Left renal cortex interstitium (tissue), 4 donors: ENCODE measurements at regions not wholly inside any gene's neighbourhood (a gene's known extent, or its start where the extent isn't known, plus 50 kb on each side); places are given as distances from the start of the nearest gene placed in this dataset.
A peak's percentile ranks its signal among the peaks of the same experiment; 100 is the strongest.
"Not testable (repeated sequence)": the region's sequence is repeated elsewhere in the genome, so short reads cannot be mapped to it uniquely, and the experiment has no call there.

Source experiments
- DNase-seq, 4 donors: peaks; one replicate each; pipeline ENCODE4 v3.0.0-alpha.2; 2013; ENCODE audit warnings: low read depth in 4 of 4, low spot score in 2 of 4, missing footprints in 1 of 4

DNA sequence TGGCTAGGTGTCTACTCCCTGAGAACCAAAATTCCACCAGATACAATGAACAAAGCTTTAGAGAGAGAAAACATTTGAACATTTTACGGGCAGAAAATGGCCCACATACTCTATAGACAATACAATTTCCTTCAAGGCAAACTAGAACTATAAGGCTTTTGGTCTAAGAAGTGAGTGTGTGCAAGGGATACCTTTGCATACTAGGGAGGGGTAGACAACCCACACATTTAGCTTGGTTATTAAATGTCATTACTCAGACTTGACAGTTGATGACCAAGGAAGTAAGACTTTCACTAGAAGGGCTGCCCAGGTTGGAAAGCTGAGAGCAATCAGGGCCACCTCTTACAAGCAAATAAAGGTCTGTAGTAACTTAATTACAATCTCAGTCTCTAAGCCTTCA lies 64.0 kb upstream of the PLEKHM1 start:
- DNase-seq = not testable (repeated sequence)

DNA sequence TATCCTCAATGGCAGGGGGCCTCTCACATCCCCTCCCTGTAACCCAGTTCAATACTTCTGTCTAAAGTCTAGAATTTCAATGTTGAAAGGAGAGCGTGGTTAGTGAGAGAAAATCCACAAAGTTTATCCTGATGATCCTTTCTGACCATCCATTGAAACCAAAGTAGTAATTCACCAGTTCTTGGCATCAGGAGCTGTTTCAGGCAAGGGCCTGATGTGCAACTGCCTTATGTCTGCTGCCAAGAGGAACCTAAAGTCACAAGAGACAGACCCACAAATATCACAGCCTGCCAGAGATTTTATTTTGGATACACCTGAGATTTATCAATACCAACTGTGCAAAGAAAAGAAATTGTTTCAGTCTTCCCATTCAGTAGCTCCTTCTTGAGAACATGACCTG lies 68.3 kb upstream of the PLEKHM1 start:
- DNase-seq = not testable (repeated sequence)

DNA sequence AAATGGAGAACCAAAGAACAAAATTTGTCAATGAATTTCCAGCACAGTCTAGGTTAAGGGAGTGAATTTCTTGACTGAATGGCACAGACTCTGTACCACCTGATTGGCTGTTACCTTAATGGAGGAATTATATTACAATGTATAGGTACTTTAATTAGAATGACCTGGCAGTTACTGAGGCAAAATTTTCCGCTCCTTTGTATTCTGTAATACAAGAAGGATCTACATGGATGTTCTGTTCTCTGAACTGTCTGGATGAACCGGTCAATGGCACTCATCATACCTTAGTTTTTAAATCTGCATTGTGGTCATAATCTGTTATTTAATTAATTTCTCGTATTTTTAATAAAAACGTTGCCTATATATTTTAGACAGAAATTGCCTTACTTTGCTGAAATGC lies 72.3 kb upstream of the PLEKHM1 start:
- not testable (repeated sequence) for DNase-seq

DNA sequence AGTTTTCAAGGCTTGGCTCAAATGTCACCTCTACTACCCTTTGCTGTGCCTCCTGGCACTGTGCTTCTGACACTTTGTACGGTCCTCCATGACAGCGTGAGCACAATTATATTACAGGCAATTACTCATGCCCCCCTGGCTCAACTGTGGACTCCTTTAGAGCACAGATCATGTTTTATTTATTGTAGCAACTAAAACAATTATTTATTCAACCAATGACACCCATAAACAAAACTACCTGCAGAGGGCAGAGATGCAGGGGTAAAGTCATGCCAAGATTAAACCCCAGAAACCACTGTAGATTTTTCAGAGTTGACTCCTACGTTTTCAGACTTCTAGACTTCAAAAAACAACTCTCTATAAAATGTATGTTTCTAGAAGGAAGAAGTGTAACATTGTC lies 72.8 kb upstream of the PLEKHM1 start:
- not testable (repeated sequence) for DNase-seq

DNA sequence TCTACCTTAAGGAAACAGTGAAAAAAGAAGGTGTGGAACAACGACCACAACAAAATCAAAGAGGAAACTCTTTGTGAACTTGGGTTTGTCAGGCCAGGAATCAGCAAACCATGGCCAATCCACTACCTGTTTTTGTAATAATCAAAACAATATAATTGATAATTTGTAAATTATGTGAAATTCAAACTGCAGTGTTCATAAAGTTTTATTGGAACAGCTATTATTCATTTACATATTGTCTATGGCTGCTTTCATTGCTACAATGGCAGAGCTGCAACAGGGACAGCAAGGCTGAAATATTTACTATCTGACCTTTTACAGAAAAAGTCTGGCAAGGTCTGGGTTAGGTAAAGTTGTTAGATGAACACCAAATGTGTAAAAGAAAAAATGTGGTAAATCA lies 77.8 kb upstream of the PLEKHM1 start:
- not testable (repeated sequence) for DNase-seq

DNA sequence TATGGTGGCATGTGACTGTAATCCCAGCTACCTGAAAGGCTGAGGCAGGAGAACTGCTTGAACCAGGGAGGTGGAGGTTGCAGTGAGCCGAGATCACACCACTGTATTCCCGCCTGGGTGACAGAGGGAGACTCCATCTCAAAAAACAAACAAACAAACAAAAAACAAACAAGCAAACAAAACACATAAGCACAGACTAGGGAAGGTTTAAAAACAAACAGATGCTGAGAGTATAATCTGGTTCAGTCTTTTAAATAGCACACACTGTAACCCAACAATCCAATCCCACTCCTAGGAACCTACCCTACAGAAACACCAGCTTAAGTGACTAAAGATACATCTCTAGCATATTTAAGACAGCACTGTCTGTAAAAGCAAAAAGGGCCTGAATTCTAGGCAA lies 82.8 kb upstream of the PLEKHM1 start:
- not testable (repeated sequence) for DNase-seq

DNA sequence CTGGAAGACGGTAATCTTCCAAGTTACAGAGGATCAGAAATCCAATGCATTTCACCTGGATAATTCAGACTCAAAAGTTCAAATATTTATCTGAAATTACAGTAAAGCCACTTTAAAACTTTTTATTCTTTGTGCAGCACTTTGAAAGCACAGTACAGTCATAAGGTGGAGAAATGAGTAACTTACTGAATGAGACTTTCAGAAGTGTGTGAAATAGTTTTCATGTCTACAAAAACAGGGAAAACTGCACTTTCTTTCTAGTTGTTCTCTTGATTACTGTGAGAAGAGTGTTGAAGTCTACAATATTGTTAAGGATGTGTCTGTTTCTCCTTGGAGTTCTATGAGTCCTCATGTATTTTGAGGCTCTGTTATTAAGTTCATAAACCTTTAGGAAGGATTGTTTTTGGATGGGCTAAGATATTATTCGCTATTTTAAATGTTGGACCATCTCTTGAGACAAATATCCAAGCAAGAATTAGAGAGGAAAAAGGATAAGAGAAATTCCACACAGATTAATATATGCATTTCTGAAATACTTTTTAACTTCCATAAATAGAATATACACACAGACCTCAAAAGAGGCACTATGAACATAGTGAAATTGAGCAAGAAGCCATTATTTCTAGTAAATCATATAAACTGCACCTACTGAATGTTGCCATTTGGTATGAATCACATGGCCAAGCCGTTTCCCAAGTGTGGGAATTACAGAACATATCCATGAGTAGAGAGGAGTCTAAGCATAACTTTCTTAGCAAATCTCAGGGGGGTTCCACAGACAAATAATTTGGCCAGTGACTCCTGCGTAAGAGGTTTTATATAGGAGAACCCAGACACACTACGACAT lies 83.6 kb upstream of the PLEKHM1 start:
- DNase-seq = no peak

DNA sequence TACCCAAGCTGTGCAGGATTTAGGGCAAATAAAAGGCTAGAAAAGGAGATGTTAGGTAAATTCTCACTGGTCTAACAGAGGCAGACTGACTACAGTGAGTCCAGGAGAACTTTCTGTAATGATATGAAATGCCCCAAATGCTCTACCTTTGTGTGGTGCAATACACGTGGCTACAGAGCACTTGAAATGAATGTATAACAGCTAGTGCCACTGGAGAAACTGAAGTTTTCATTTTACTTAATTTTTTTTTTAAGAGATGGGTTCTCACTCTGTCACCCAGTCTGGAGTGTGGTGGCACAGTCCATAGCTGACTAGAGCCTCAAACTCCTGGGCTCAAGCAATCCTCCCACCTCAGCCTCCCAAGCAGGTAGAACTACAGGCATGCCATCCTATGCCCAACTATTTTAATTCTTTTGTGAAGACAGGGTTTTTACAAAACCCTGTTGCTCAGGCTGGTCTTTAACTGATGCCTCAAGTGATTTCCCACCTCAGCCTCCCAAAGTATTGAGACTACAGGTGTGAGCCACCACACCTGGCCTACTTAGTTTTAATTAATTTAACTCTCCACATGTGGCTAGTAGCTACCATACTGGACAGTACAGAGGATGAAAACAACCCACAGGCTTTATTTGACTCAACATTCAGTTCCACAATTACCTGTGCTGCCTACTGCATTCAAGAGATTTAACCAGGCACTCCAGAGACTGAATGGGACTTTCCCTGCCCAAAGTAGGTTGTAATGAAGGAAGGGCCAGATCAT lies 84.8 kb upstream of the PLEKHM1 start:
- DNase-seq = no peak

DNA sequence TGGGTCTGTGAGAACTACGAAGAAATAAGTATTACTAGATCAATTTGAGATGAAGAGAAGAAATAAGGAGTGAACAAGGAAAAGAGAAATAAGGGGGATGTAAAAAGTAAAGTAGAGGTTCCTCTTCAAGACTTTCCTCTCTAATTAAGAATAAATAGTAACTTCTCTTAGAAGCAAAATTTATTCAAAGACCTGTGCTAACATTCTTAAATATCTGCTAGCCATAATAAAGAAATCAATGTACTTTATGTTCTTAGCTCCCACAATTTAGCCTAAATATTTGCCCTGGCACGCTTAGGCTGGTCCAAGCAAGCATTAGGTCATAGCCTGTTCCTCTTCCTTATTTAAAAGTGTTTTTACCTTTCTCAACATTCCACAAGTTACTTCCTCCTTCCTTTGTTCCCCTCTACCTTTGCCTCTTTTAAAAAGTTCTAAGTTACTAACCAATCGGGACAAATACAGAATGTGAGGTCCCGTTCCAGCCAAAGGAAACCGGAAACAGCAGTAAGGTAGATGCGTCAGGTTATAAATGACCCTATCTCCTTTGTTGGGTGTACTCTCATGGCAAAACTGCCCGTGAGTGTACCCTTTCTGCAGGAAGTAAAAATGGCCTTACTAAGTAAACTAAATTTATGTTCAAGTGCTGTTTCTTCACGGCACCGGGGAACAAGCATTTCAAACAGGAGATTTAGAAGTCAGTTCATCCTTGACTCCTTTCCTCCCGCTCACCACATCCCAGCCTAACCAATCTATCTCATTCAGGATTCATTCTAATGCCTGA lies 86.2 kb upstream of the PLEKHM1 start:
- DNase-seq = not testable (repeated sequence)

DNA sequence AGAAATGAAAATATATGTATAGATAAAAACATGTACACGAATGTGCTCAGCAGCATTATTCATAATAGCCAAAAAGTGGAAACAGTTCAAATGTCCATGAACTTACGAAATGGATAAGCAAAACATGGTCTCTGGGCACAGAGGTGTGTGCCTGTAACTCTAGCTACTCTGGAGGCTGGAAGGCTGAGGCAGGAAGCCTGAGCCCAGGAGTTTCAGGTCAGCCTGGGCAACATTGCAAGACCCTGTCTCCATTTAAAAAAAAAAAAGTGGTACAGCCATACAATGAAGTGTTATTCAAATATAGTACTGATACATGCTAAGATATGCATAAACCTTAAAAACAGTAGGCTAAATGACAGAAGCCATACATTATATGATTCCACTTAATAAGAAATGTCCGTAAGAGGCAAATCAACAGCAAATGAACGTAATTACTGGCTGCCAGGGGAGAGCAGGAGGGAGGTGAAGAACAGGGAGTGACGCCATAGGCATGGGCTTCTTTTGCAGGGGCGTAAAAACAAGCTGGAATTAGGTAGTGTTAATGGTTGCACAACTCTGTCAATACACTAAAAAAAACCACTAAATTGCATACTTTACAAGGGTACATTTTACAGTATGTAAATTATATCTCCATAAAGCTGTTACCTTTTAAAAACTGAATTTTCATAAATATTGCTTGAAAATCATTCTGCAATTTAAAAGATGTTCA lies 87.2 kb upstream of the PLEKHM1 start:
- DNase-seq = no peak

DNA sequence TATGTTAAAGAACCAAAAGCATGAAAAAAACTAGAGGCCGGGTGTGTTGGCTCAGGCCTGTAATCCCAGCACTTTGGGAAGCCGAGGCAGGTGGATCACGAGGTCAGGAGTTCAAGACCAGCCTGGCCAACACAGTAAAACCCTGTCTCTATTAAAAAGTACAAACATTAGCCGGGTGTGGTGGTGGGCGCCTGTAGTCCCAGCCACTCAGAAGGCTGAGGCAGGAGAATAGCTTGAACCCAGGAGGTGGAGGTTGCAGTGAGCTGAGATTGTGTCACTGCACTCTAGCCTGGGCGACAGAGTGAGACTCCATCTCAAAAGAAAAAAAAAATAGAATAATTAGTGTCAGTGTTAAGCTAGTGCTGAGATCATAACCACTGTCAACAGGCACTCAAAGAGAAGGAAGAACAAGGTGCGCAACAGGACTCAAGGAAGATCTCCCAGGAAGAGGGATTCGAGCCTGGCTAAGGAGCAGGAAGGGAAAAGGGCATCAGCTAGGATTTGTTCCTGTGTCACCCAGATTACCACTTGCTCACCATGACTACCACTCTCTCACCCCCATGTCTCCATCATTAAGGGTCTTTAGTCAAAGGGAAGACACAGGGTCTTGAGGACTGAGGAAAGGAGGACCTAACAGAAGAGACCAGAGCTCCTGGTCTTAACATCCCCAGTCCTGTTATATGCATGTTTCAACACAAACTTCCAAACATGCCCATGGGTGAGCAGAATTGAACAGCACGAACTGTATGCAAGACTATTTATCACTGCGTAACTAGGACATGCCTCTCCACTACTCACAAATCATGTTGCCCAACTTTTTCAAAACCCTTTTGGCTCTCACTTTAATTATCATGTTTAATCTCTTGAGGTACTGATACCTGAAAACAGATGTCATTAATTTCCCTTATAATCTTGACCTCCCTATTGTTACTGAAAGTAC lies 88.3 kb upstream of the PLEKHM1 start:
- no peak for DNase-seq

DNA sequence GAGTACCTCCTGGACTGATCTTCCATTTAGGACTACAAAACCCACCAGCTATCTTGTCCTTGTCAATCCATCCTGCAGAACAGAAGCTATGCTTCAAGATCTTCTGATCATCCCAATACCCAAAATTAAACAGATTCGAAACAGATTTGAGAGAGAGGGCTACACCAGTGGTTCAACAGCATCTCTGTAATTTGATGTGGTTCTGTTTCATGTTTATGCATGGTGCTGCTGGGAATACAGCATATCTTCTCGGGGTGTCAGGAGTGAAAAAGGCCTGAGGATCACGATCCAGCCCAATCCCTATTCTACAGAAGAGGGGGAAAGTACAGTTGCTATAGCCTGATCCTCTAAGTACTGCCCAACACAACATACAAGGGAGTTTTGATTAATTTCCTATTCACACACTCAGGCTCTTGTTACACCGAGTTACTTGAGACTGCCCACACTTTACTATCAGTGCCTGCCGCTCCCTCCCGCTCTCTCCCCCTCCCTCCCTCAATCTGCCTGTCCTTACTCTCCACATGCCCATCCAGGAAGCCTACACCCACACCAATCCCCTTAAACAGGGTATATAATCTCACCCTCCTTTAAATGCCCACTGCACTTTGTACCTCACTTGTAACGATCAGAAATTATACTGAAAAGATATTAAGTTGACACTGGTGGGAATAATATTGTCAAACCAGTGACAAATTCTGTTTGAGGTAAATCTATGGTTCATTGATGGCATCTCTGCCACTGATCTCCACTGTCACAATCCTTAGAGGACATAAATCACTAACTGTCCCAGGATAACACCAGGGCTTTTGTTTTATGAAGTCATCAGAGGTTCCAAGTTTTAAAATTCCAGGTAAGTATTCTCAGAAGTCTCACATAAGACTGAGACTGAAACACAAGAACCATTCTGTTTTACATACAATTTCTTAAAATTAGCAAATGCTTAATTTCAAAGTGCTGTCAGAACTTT lies 89.3 kb upstream of the PLEKHM1 start:
- DNase-seq = peak in 1 of 4 donors; percentile 20

DNA sequence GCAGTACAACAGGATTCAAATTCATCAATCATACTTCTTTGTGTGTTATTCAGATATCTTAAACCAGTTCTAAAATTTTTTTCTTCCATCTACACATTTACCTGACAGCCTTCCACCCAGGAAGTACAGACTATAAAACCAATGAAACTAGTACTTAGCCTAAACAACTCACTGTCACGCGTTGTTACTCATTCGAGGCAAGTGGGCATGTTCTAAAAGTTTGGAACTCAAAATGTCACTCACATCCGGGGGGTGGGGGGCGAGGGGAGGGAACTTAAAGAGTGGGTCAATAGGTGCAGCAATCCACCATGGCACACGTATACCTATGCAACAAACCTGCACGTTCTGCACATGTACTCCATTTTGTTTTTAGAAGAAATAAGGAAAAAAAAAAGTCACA lies 90.4 kb upstream of the PLEKHM1 start:
- peak in 2 of 4 donors; percentile 22 to 47 for DNase-seq

DNA sequence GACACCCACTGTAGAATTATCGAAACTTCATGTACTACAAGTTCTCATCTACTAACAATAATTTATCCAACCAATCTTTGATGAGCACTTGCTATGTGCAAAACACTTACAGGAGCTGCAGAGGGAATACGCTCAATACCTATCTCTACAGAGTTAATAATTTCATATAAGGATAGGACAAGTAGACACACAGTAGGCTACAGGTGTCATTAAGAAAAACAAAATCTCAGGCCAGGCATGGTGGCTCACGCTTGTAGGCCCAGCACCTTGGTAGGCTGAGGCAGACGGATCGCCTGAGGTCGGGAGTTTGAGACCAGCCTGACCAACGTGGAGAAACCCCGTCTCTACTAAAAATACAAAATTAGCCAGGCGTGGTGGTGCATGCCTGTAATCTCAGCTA lies 91.3 kb upstream of the PLEKHM1 start:
- no peak for DNase-seq

DNA sequence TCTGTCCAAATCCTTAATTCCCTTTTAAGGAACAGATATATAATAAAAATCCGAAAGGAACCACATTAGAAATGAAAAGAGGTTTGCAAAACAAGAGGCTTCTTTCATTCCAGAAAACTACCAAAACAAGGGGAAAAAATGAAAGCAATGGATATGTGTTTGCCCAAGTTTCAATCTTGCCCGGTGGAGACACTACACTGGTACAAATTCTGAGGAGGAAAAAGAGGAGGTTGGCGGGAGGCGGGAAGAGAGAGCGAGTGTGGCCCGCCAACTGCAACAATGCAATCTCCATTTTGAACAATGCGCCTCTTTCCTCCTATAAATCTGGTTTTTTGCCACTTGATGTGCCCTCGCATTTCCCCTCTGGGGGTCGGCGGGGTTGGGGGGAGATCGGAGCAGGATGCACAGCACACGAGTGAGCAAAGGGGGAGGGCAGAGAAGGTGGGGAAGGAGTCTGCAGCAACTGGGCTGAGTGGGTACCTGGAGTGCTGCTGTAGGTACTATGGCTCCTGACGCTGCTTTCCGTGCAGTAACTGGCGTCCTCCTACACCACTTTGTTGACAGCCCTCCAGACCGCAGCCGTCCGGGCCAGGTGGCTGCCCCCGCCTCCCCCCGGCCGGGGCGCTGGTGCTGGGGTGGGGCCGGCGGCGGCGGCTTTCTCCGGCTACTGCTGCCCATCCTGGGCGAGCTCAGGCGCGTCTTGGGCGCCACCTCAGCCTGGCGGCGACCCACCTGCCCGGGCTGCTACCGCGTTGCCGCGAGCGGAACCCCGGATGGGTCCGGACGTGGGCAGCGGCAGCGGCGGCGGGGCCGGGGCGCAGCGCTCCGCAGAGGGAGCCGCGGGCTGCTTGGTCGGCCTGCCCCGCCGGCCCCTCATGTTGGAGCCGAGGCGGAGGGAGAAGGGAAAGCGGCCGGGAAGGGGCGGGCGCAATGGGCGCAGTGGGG lies 93.8 kb upstream of the PLEKHM1 start:
- DNase-seq = peak in 2 of 4 donors; percentile 51 to 56

DNA sequence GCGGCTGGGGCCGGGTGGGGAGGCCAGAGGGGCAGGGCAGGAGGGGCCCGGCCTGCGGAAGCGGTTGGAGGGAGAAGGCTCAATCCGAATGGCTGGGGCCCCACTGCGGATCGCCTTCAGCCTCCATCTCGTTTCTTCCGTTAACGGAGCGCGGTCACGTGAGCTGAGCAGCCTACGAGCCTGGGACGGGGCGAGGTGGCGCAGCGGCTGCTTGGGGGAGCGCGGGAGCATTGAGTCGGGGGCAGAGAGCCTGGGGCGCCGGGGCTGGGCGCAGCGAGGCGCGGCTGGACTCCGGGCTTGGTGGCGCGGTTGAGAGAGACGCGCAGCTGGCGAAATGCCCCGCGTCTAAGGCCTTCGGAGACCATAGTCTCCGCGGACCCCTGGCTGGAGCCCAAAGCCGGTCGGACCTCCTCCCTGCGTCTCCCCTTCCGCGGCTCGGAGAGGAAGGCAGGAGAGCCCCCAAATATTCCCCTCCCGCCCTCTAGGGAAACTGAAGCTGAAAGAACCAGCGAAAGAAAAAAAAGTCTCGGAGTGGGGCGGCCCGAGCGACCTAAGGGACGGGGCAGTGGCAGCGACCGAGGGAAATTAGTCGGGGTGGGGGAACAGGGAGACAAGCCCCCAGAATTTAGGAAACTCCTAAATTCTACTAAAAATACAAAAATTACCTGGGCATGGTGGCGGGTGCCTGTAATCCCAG lies 94.7 kb upstream of the PLEKHM1 start:
- peak in 2 of 4 donors; percentile 67 to 73 for DNase-seq
